WERI-Rb-1 (cell line): ENCODE measurements at regions not wholly inside any gene's neighbourhood (a gene's known extent, or its start where the extent isn't known, plus 50 kb on each side); places are given as distances from the start of the nearest gene placed in this dataset.

Source experiments
- DNase-seq: peaks from one replicate; pipeline ENCODE4 v3.0.0-alpha.2; 2020
- H3K27ac ChIP-seq: fragments of 250-450 bp; sonication (Bioruptor Pico); 2 replicates; pipeline ENCODE4 v1.5.1; 2020; ENCODE audit warnings: mild to moderate bottlenecking, moderate library complexity
- H3K27me3 ChIP-seq: fragments of 250-450 bp; sonication (Bioruptor Pico); 2 replicates; pipeline ENCODE4 v1.5.1; 2021; ENCODE audit warnings: mild to moderate bottlenecking, low read depth, moderate library complexity; ENCODE audit not compliant: insufficient read depth, severe bottlenecking
- H3K36me3 ChIP-seq: fragments of 250-450 bp; sonication (Bioruptor Pico); 2 replicates; pipeline ENCODE4 v1.5.1; 2020; ENCODE audit warnings: mild to moderate bottlenecking, moderate library complexity
- H3K4me3 ChIP-seq: 2 replicates; pipeline ENCODE4 v1.5.1; 2011; ENCODE audit warnings: low read depth, mild to moderate bottlenecking, control low read depth, low read length
- H3K9me3 ChIP-seq: fragments of 250-450 bp; sonication (Bioruptor Pico); 2 replicates; pipeline ENCODE4 v1.5.1; 2021; ENCODE audit warnings: mild to moderate bottlenecking, moderate library complexity; ENCODE audit not compliant: severe bottlenecking
- TF ChIP-seq, protein P1 (sequence below): IDR thresholded peaks from 2 replicates; pipeline ENCODE4 v1.5.1; 2011; ENCODE audit warnings: low read depth, mild to moderate bottlenecking, control low read depth, inconsistent platforms, low read length

DNA sequence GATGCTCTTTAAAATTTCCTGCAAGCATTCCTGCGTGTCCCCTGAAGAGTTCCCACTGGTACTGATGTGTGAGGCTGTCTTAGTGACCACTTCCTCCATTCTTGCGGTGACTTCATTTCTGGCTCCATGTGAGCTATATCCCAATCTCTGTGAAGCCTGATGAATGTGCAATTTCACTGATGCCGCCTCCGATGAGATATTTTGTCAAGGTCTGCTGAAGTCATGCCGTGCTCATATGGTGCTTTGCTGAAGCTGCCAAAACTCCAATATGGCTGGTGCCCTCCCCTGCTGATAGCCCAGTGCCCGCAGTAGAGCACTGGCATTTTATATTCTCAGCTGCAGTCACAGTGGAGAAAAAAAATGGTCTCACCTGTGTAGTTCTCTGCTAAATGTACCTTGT lies 271.5 kb downstream of the EFHB start:
- Histone ChIP-seq H3K27me3 (no peaks in the 10 kb centered on the region), H3K27ac (no peak overlapping the region), H3K4me3 (no peak overlapping the region), H3K9me3 (no peaks in the 10 kb centered on the region), H3K36me3 (no peaks in the 10 kb centered on the region)
- DNase-seq: no peak
- TF ChIP-seq, protein P1, sequence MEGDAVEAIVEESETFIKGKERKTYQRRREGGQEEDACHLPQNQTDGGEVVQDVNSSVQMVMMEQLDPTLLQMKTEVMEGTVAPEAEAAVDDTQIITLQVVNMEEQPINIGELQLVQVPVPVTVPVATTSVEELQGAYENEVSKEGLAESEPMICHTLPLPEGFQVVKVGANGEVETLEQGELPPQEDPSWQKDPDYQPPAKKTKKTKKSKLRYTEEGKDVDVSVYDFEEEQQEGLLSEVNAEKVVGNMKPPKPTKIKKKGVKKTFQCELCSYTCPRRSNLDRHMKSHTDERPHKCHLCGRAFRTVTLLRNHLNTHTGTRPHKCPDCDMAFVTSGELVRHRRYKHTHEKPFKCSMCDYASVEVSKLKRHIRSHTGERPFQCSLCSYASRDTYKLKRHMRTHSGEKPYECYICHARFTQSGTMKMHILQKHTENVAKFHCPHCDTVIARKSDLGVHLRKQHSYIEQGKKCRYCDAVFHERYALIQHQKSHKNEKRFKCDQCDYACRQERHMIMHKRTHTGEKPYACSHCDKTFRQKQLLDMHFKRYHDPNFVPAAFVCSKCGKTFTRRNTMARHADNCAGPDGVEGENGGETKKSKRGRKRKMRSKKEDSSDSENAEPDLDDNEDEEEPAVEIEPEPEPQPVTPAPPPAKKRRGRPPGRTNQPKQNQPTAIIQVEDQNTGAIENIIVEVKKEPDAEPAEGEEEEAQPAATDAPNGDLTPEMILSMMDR: no peak

GRCh38 chr3:19652336-19652735 lies 281.7 kb downstream of the EFHB start:
- Histone ChIP-seq H3K27me3 (no peaks in the 10 kb centered on the region), H3K9me3 (no peaks in the 10 kb centered on the region), H3K4me3 (no peak overlapping the region), H3K36me3 (no peaks in the 10 kb centered on the region), H3K27ac (no peak overlapping the region)
- TF ChIP-seq, protein P1: no peak
- no peak for DNase-seq

DNA sequence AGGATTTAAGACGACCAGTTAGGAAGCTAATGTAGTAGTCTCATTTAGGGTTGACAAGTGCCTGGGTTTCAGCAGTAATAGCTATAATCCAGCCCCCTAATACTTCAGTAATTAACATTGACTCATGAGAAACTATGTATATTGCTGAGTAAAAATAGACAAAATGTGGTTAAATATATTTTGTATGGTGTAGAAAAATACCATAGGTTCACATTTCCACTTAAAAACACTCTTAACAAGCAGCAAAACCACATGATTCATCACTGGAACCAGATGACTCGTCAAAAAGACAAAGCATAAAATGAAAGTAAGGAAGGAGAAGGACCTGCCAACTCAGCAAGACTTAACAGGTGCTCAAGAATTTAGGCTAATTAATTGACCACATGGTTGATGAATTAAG lies 288.9 kb downstream of the EFHB start:
- no peak overlapping the region for H3K27ac ChIP-seq
- H3K9me3 ChIP-seq: no peaks in the 10 kb centered on the region
- no peaks in the 10 kb centered on the region for H3K36me3 ChIP-seq
- TF ChIP-seq, protein P1: no peak
- no peaks in the 10 kb centered on the region for H3K27me3 ChIP-seq
- no peak for DNase-seq
- H3K4me3 ChIP-seq: no peak overlapping the region

DNA sequence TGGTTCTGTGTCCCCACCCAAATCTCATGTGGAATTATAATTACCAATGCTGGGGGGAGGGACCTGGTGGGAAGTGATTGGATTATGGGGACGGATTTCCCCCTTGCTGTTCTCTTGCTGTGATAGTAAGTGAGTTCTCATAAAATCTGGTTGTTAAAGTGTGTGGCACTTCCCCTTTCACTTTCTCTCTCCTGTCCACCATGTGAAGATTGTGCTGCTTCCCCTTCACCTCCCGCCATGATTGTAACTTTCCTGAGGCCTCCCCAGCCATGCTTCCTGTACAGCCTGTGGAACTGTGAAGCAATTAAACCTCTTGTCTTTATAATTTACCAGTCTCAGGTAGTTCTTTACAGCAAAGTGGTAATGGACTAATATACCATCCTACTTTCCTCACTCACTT lies 289.6 kb downstream of the EFHB start:
- H3K27me3 ChIP-seq: no peaks in the 10 kb centered on the region
- TF ChIP-seq, protein P1: no peak
- no peaks in the 10 kb centered on the region for H3K9me3 ChIP-seq
- no peak overlapping the region for H3K4me3 ChIP-seq
- H3K27ac ChIP-seq: no peak overlapping the region
- DNase-seq: no peak
- no peaks in the 10 kb centered on the region for H3K36me3 ChIP-seq

DNA sequence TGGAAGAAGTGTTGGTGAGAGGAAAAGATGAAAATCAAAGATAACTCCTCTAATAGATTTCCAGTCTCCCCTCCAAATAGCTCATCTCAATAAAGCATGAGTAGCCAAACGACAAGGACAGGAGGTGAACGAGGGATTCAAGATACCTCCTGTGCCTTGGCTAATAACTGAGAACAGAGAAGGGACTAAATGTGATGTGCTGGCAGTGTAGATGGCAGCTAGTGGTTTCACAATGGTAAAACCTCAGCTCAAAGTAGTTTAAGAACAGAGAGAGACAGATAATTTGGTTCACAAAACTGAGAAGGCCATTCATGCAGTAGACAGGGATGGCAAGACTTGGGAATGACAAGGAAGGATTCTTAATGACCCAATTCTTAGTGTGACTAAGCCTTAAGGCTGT lies 292.6 kb downstream of the EFHB start:
- Histone ChIP-seq H3K4me3 (no peak overlapping the region), H3K27ac (no peak overlapping the region), H3K27me3 (no peaks in the 10 kb centered on the region), H3K36me3 (no peaks in the 10 kb centered on the region), H3K9me3 (peaks cover 3% of the 10 kb centered on the region)
- no peak for DNase-seq
- TF ChIP-seq, protein P1: no peak
